ENCODE measurements at regions not wholly inside any gene's neighbourhood (a gene's known extent, or its start where the extent isn't known, plus 50 kb on each side); places are given as distances from the start of the nearest gene placed in this dataset.

DNA sequence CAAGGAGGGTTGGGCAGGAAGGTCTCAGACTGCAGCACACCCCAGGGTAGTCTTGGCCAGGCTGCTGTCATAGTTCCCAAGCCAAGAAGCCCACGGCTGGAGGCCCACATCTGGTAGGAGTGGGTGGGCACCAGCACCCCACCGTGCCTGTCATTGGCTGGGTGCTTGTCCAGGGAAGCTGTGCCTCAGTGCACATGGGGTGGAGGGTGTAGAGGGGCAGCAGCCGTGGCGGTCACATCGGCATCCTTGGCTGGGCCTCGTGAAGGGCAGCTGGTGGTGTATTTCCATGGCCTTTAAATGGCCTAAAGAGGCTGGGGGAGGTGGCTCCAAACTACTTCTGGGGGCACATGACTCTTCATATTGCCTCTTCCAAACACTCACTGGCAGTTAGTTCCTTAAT, 119.6 kb upstream of the USP24 start:
- DNase-seq = no peak

DNA sequence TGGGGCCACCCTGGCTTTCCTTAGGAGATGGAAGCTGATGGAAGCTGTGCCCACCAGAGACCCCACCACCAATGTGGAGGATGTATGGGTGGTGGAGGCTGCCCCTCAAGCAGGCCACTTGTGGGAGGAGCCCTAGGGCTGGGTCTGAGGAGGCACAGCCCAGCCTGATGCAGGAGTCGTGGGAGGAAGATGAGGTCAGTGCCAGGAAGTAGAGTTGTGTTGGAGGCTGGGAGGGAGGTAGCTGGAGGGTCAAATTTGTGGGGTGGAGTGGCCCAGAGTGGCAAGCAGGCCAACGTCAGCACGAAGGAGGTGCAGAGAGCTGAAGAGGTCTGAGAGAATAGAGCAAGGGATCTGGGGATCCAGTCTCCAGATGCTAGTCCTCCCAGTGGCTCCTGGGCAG, 119.0 kb upstream of the USP24 start:
- no peak for DNase-seq

DNA sequence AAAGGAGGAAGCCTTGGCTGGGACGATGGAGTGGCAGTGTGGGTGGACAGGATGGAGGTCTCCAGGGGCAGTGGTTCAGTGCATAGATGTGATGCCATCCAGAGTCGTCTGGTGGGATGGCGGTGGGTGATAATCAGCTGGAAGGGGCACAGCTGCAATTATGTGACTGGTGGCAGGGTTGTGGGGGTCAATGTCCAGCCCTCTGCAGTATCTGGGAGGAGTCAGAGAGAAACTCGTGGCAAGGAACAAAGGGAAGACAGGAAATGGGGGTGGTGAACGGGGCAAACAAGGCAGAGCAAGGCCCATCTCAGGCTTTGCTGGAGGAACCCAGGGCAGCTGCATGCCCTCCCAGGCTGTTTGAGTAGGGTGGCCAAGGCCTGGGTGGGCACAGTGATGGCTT, 118.3 kb upstream of the USP24 start:
- no peak for DNase-seq

DNA sequence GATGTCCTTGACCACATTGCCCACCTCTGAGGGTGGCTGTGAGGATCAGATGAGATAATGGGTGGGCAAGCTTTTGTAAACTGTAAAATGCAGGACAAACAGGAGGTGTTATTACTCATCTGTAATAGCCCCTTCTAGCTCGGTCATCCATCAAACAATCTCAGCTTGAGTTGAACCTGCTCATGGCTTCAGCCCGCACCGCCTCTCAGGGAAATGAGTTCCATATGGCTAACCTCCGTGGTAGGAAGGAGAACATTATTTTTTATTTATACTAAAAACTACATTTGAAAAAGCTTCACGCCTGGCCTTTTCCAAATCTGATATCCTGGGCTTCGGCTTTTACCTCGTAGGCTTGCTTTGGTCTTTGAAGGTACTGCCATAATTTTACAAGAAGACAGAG, 116.2 kb upstream of the USP24 start:
- DNase-seq = no peak

DNA sequence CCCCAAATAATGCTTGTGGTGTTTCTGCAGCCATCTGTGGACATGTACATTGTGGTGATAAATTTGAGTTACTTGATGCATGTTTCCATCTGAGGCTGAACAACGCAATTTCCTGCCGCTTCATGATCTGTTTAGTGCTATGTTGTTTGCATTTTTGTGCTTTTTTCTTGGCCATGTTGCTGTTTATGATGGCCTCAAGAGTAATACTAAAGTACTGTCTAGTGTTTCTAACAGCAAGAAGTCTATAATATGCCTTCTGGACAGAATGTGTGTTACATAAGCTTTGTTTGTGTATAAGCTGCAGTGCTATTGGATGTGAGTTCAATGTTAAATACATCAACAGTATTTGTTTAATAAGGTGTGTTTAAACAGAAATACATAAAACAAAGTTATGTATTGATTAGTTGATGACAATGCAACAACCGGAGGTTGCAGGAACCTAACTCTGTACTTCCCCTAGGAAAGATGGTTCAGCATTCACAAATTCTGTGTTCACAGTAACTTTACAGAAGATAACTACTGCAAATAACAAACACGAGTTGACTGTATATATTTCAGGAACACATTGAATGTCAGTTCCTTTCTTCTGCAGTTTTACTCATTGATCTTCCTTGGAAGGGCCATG, 114.8 kb upstream of the USP24 start:
- DNase-seq = no peak

DNA sequence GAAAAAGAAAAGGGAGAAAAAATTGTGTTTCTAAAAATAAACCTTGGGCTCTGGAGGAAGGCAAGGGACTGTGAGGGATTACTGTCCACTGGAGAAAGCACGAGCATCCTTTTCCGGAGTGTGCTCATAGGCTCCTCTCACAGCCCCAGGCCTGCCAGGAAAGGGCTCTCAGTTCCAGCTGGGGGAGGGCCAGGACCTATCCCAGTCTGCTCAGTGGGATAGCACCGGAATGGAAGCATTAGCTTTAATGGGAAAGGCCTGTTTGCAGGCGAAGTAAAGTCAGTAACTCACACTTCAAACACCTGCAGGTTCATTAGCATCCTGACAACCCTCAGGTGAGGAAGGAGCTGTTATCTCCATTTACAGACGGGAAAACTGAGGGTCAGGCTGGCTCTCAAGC, 113.9 kb upstream of the USP24 start:
- no peak for DNase-seq

DNA sequence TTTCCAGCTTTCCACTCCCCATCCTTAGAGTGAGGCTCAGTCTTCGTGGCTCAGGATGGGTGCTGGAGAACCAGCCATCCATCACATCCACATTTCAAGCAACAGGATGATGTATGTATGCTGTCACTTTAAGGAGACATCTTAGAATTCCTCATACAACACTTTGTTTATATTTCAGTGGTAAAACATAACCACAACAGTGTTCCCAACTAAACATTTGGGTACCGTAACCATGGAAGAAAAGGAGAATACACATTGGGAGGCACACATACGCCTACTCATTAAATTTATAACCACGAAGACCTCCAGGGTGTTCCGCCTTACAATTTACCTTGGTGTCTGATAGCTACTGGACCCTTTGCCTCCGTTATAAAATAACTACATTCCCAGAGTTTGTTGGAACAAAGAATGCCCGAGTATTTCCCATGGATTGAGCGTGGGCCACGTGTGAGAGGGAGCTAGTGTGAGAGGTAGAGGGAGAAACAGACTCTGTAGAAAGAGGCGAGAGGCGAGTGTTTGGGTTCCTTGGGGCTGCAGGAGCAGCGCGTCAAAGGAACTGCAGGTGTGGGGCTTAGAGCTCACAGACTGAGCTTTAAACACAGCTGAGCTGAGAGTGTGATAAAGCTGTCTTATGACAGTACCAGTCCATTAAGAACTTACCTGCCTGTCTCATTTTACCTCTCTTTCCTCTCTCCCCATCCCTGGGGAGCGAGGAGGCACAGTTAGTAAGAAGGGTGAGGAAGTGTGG, 111.5 kb upstream of the USP24 start:
- no peak for DNase-seq

DNA sequence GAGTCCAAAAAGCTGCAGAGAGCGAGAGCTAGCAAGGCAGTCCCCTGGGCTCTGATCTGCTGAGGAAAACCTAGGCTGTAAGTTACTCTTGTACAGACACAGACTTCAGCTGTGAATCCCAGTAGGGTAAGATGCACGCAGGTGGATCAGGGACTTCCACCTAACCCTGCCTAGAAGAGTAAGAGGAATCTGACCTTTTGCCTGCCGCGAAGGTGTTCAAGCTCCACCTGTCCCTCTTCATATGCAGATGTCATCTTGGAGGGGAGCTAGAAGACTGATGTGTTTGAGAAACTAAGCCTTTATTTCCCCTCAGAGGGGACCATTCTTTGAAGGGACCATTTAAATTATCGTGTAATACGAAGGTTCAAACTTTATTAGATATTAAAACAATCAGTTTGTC, 108.6 kb upstream of the USP24 start:
- DNase-seq = no peak

DNA sequence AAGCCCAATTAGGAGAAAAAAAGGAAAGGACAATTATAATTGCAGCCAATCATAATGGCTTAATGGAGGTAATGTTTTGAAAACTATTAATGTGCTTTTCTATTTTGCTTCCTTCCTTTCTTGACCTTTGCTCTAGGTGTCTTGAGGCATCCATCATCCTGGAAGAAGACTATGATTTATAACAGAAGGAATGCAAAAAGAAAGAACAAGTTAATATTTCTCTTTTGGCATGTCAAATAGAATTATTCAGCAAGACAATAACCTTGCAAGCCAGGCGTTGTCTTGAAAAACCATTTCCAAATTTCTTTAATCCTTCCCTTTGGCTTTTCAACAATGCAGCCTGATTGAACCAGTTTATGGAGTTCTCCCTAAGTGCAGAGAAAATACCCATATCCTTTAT, 107.7 kb upstream of the USP24 start:
- DNase-seq = no peak

DNA sequence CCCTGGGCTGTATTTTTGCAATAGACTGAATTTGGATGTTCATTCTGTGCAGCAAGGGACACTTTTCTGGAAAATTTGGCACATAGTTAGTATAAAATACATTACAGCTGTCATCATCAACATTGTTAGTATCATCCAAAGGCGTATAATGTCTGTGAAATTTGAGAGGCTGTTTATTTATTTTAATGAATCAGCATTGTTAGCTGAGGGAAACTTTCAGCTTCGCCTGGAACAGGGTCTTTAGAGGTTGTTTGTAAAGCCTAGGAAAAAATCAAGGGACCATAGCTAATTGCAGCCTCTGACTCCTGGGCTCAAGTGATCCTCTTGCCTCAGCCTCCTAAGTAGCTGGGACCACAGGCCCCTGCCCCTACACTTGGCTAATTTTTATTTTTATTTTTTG, 106.8 kb upstream of the USP24 start:
- no peak for DNase-seq

DNA sequence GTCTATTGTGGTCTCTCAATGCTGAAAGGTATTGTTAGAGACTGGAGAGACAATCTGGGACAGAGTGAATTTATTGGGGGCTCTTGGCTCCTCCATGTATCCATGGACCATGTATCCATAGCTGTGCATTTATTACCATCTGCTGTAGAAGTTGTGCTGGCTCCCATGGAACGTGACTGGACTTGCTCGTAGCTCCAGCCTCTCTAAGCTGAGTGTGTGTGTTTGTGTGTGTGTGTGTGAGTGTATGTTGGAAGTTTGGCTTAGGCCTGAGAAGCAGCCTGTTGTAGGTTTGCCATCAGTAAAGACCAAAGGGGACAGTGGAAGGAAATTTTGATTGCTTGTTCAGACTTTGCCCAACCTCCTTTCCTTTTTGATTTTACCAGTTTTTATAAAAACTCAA, 105.7 kb upstream of the USP24 start:
- DNase-seq = no peak

DNA sequence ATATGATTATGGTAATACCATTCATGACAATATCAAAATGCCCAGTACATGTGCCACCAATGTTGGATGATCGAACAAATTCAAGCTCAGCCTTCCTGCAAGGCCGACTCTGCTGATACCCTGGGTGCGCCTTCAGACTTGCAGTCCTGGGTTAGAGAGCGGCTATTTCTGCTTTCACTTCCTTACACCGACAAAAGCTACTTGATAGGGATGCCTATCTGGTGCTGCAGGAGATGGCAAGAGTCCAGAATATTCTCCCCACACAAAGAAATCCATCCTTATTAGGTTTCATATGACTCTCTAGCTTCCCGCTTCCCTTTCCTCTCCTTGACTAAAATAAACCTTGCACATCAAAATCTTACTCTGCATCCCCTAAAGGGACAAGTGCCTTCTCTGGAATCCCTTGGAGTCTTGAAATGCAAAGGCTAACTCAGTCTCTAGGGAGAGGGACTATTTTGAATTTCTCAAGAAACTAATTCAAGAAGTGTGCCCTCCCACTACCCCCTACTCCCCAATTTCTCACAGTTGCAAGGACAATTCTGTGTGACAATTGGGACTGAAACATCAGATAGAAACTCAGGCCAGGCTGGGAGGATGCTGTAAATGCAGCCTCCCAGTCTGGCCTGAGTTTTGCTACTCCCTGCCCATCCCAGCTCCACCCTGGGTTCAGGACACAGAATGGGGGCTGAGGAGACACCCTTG, 103.1 kb upstream of the USP24 start:
- peak; percentile 10 for DNase-seq

DNA sequence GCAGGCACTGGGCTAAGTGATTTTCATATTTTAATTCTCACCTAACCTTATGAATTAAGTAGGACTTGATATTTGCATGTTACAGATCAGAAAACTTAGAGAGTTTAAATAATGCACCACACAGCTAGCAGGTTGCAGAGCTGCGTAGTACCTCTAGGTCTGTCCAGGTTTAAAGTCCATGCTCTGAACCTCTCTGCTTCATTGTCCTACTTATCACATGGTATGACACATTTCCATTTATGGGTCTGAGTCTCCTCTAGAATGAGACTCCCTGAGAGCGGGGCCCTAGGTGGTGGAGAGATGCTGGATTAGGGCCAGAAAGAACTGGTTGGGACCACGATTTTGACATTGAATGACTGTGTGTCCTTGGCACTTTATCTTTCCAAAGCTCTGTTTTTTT, 102.5 kb upstream of the USP24 start:
- no peak for DNase-seq

DNA sequence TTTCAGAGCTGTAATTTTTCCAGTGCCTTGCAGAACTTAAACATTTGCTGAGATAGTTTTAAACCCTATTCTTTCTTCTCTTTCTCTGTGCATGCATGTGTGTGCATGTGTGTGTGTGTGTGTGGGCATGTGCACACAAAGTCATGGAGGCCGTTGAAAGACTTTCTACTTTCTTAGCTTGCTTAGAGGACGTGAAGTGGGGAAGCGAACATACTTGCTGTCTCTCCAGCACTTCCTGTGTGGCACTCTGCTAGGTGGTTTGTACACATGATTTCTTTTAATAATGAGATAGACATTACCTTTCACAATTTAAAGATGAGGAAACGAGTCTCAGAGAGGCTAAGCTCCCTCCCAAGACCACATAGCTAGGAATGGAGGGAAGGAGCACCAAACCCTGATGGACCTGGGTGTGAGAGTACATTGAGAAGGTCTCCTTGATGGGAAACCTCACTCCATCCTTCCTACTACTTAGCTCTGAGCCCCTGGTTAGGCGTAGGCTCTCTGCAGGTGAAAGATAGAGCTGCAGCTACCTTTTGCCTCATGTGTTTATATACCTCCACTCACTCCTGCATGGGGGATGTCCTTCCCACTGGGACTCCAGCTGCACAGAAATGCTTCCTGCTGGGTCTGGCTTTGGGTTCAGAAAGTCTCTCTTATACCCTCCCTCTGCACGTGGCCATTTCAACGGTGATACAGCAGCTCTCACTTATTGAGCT, 101.9 kb upstream of the USP24 start:
- no peak for DNase-seq

DNA sequence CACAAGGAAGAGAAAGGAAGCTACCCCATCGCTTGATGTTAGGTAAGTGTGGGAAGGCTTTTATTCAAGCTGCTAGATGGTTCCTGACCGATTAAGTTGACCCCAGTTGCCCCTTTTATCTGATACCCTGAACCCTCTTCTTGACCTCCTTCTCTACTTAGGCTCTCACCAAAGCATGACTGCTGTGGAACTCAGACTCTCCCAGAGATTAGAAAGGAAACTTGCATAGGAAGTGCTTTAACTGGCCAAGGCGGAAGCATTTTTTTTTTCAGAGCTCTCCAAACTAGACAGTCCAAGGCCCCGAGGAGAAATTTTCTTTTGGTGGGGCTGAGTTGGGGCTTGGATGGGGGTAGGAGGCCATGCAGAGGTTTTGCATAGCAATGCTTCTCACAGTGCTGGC, 101.3 kb upstream of the USP24 start:
- DNase-seq = no peak

DNA sequence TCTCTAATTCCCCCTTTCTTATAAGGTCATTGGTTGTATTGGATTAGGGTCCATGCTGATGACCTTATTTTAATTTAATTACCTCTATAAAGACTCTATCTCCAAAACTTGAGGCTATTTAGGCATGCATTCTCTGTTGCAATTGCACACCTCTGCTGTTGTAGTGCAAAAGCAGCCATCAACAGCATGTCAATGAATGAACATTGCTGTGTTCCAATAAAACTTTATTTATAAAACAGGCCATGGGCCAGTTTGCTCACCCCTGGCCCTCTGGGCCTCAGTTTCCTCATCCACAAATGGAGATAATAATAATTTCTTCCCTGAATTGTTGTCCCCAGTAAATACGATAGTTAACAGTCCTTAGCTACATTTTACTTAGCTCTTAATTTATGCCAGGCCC, 100.4 kb upstream of the USP24 start:
- DNase-seq = no peak

DNA sequence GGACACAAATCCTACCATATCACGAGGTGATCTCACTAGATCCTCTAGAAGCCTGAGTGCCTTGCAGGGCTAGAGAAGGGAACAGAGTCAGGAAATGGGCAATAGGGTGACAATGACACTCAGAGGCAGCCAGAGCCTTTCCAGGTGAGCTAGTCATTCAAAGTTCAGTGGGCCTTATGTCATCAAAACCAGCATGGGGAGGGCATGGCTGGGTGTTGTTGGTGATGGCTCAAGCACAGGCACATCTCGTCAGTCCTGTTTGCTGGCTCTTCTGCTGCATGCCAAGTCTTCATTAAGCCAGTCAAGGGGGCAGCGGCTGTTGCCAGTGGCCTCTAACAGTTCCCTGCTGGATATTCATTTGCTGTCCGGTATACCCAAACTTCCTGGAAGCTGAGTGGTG, 99.6 kb upstream of the USP24 start:
- no peak for DNase-seq

DNA sequence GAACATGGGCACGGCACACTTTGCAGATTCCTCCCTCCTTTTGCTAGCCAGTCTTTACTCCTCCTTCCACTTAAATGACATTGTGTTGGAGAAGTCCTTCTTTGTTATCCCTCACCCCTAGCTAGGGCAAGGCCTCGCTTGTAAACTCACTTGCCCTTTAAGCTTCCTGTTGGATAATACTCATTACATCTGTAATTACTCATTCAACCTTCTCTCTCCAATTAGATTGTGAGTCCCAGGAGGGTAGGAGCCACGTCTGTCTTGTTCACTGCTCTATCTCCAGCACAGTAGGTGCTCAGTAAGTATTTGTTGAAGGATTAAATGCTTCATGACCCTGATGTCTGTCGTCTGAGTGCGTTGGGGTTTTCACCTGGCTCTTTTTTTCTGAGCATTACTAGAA, 98.7 kb upstream of the USP24 start:
- no peak for DNase-seq

DNA sequence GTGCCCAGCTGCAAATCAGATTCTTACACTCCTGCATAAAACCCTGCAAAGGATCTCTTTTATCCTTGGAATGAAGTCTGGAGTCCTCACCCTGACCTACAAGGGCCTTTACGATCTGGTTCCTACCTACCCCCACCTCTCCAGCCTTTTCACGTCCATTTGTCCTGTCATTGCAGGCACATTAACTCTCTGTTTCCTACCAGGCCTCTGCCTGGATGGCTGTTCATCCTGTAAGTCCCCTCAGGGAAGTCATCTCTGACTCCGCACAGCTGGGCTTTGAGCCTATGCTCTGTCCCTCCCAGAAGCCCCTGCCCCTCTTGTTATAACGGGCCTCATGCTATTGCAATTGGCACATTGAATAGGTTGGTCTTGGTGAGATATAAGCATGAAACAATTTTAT, 96.8 kb upstream of the USP24 start:
- DNase-seq = no peak

DNA sequence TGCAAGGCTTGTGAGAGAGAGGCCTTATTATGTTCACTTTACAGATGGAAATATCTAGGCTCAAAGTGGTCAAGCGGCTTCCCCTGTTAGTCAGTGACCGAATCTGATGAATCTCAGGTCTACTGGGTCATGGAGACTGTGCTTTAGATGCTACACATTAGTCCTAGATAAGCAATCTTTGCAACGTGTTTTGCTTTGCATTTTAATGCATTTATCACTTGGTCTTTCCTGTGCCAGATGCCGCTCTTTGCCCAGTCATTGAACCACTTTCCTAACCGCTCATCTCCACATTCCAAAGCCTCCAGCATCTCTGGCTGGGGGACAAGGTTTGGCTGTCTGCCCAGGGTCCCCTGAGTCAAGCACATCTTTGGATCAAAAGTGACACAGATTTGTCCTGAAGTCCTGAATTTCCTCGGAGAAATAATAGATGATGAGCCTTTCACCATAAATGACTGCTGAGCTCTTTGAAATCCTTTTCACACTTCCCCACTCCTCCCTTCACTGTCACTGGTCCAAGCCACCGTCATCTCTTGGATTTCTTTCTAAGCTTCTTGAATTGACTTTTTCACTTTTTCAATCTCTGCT, 96.0 kb upstream of the USP24 start:
- DNase-seq = no peak

DNA sequence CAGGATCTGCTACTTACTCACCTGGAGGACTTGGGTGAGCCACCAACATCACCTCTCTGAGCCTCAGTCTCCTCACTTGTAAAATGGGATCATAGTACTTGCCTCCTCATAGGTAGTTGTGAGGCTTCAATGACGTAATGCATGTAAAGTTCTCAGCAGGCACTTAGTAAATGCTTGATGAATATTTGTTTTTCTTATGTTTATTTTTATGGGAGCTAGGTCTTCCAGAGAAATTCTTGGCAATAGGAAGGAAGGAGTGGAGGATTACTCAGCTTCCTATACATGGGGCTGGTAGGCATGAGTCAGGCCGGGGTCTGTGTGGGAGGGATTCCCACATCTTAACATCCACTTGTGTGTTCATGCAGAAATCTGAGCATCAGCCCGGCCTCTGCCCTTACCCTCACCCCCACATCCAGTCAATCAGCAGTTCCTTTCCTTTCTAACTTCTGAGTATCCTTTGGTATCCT, 95.4 kb upstream of the USP24 start:
- DNase-seq = no peak

DNA sequence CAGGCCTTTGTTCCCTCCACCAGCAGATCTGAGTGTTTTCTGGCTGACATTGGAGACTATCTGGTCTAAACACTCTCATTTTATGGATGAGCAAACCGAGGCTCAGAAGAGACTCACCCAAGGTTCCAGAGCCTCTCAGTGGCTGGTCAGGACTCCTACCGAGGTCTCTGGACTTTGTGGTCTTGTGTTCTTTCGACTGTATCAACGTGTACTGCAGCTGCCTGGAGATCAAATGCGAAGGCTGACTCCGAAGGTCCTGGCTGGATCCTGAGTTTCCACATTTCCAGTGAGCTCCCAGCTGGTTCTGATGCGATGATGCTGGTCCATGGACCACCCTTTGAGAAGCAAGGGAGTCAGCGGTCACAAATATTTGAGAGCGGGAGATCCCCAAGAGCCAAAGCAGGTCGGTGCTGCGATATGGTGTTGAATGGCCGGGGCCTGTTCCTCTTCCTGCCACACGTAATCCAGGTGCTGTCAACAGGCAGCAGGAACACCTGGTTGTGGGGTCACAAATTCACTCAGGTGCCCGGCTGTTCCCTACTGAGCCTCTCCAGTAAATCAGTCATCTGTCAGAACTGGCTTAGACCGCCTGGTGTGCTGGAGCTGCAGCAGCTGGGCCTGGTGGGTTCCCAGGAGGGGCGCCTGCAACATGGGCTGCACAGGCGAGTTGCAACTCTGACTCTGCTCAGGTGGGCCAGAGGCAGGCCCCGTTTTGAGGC, 94.8 kb upstream of the USP24 start:
- no peak for DNase-seq

DNA sequence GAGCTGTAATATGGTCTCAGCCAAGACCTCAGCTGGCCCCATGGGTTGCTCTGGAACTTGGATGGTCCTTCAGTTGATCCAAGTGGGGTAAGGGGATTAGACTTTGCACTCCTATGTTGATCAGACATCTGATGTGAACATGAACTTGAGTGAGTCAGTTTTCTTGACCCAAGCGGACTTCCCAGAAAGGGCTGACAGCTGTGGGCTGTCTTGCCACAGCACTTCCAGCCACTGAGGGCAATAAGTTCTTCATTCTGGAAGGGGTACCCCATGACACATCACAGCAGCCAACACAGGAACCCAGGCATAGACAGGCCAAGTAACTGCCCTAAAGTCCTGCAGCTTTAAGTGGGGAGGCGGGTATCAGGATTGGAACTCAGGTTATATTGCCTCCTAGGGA, 93.9 kb upstream of the USP24 start:
- no peak for DNase-seq
